AG04450 (cell line): ENCODE measurements at regions not wholly inside any gene's neighbourhood (a gene's known extent, or its start where the extent isn't known, plus 50 kb on each side); places are given as distances from the start of the nearest gene placed in this dataset.

Source experiments
- CTCF ChIA-PET: fragments of 300-600, 350-600 bp; formaldehyde crosslinking; extraction: SDS; loops from one replicate; lab custom pipeline; 2022; ENCODE audit warnings: antibody characterized with exemption, inconsistent platforms; lab: Charles Lee
- POLR2A ChIA-PET: fragments of 350-600 bp; formaldehyde crosslinking; extraction: SDS; loops from one replicate; lab custom pipeline; 2021; ENCODE audit warnings: antibody characterized with exemption, inconsistent platforms; lab: Yijun Ruan, JAX
- DNase-seq: peaks from one replicate; pipeline ENCODE4 v3.0.0-alpha.2; 2011; ENCODE audit warnings: low read depth, low spot score
- H3K27ac ChIP-seq: one replicate; pipeline ENCODE4 v1.5.1; 2012; ENCODE audit warnings: low read depth, low read length, control low read depth
- H3K27me3 ChIP-seq: one replicate; pipeline ENCODE4 v1.6.0; 2012; ENCODE audit warnings: low read length; ENCODE audit not compliant: control insufficient read depth, insufficient read depth
- H3K4me3 ChIP-seq: 2 replicates; pipeline ENCODE4 v1.5.1; 2011; ENCODE audit warnings: mild to moderate bottlenecking, low read depth, low read length, control low read depth
- H3K9me3 ChIP-seq: 2 replicates; pipeline ENCODE4 v1.5.1; 2012; ENCODE audit warnings: low read length; ENCODE audit not compliant: control insufficient read depth, insufficient read depth
- CTCF ChIP-seq: IDR thresholded peaks from 2 replicates; pipeline ENCODE4 v1.5.1; 2011; ENCODE audit warnings: low read depth, low read length, control low read depth, inconsistent platforms

- ChIA-PET CTCF (no interaction called here), POLR2A (no interaction called here)
- no peak for DNase-seq
- Histone ChIP-seq H3K9me3 (0 out of 2 replicates have a peak, but pooled peaks cover 1% of the 10 kb centered on the region), H3K27me3 (no peaks in the 10 kb centered on the region), H3K27ac (no peak overlapping the region), H3K4me3 (no peak overlapping the region)
- TF ChIP-seq CTCF, result no peak
These were observed 70.5 kb upstream of the RUNX1 start for GRCh38 chr21:35119501-35120047.

DNA sequence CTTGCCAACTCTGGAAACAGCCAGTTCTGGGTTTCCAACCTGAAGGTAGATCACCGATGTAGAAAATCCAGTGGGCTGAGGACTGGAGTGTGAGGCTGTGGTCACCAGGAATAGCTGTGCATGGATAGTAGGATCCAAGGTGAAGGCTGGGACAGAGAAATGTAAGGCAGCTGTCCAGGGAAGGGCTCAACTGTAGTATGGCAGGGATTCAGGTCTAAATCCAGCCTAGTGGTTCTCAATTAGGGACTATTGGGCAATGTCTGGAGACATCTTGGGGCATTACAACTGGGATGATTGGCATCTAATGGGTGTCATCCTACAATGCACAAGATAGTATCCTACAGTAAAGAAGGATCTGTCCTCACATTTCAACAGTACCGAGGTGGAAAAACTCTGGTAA, 67.7 kb upstream of the RUNX1 start:
- ChIA-PET POLR2A (no interaction called here), CTCF (no interaction called here)
- H3K4me3 ChIP-seq, result no peak overlapping the region
- no peak for DNase-seq
- H3K27me3 ChIP-seq, result no peaks in the 10 kb centered on the region
- no peak overlapping the region for H3K27ac ChIP-seq
- H3K9me3 ChIP-seq, result no peaks in the 10 kb centered on the region
- TF ChIP-seq CTCF, result no peak

GRCh38 chr21:35113064-35113463, 64.0 kb upstream of the RUNX1 start:
- CTCF ChIA-PET, result no interaction called here
- no peaks in the 10 kb centered on the region for H3K9me3 ChIP-seq
- H3K4me3 ChIP-seq, result no peak overlapping the region
- TF ChIP-seq CTCF, result no peak
- DNase-seq, result no peak
- H3K27me3 ChIP-seq, result no peaks in the 10 kb centered on the region
- no peak overlapping the region for H3K27ac ChIP-seq
- POLR2A ChIA-PET, result no interaction called here

- Histone ChIP-seq H3K27ac (no peak overlapping the region), H3K27me3 (no peaks in the 10 kb centered on the region), H3K4me3 (no peak overlapping the region), H3K9me3 (no peaks in the 10 kb centered on the region)
- POLR2A ChIA-PET, result no interaction called here
- CTCF ChIA-PET, result no interaction called here
- no peak for TF ChIP-seq CTCF
- DNase-seq, result no peak
These were observed 62.3 kb upstream of the RUNX1 start for GRCh38 chr21:35111321-35111930.

GRCh38 chr21:35108887-35109286, 59.8 kb upstream of the RUNX1 start:
- ChIA-PET POLR2A (no interaction called here), CTCF (no interaction called here)
- Histone ChIP-seq H3K27ac (no peak overlapping the region), H3K9me3 (no peaks in the 10 kb centered on the region), H3K4me3 (no peak overlapping the region), H3K27me3 (no peaks in the 10 kb centered on the region)
- TF ChIP-seq CTCF, result no peak
- DNase-seq, result no peak
